BJ (cell line): ENCODE measurements at regions not wholly inside any gene's neighbourhood (a gene's known extent, or its start where the extent isn't known, plus 50 kb on each side); places are given as distances from the start of the nearest gene placed in this dataset.
"Not testable (repeated sequence)": the region's sequence is repeated elsewhere in the genome, so short reads cannot be mapped to it uniquely, and the experiment has no call there.

ENCODE experiments used
- CTCF ChIA-PET: fragments of 350-600 bp; formaldehyde crosslinking; extraction: SDS; loops from one replicate; lab custom pipeline; 2021; ENCODE audit warnings: antibody characterized with exemption, inconsistent platforms; lab: Yijun Ruan, JAX
- POLR2A ChIA-PET: fragments of 300-600 bp; sonication (Branson Sonifier 250); formaldehyde crosslinking; extraction: SDS; loops from one replicate; lab custom pipeline; 2021; ENCODE audit warnings: antibody characterized with exemption; lab: Charles Lee
- DNase-seq: peaks from one replicate; pipeline ENCODE4 v3.0.0-alpha.2; 2011; ENCODE audit warnings: low read depth
- H3K27me3 ChIP-seq: 2 replicates; pipeline ENCODE4 v1.6.0; 2011; ENCODE audit warnings: low read length; ENCODE audit not compliant: control insufficient read depth, insufficient read depth
- H3K36me3 ChIP-seq: 2 replicates; pipeline ENCODE4 v1.5.1; 2011; ENCODE audit warnings: low read length; ENCODE audit not compliant: control insufficient read depth, insufficient read depth
- H3K4me3 ChIP-seq: 2 replicates; pipeline ENCODE4 v1.5.1; 2011; ENCODE audit warnings: low read depth, mild to moderate bottlenecking, control low read depth, low read length
- TF ChIP-seq, protein P1 (sequence below): IDR thresholded peaks from 2 replicates; pipeline ENCODE4 v1.5.1; 2011; ENCODE audit warnings: low read depth, mild to moderate bottlenecking, control low read depth, inconsistent platforms, low read length, moderate library complexity; ENCODE audit not compliant: insufficient read depth

DNA sequence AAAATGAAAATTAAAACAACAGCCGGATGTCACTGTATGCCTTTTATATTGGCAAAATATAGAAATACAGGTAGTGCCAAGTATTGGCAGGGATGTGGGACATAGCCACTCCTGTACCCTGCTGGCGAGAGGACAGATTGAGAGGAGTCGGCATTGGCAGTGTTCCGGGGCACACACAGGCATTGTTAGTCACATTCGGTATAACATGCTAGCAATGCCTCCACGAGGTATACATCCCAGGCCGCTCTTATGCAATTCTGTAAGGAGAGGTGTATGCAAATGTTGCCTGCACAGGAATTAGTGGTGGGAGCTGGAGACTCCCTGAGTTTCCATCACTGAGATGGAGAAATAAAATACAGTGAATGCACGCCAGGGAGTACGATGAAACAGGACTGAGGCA, 99.4 kb upstream of the DLG1 start:
- ChIA-PET CTCF (interaction anchor here (1.2 to 1.3 kb wide), 2 partner anchors 20 to 112 kb away, joined by 3 to 4 read pairs; no protein-coding TSS in a partner anchor), POLR2A (no interaction called here)
- Histone ChIP-seq H3K36me3 (no peaks in the 10 kb centered on the region), H3K4me3 (no peak overlapping the region), H3K27me3 (peaks cover 11% of the 10 kb centered on the region)
- no peak for DNase-seq
- TF ChIP-seq, protein P1, sequence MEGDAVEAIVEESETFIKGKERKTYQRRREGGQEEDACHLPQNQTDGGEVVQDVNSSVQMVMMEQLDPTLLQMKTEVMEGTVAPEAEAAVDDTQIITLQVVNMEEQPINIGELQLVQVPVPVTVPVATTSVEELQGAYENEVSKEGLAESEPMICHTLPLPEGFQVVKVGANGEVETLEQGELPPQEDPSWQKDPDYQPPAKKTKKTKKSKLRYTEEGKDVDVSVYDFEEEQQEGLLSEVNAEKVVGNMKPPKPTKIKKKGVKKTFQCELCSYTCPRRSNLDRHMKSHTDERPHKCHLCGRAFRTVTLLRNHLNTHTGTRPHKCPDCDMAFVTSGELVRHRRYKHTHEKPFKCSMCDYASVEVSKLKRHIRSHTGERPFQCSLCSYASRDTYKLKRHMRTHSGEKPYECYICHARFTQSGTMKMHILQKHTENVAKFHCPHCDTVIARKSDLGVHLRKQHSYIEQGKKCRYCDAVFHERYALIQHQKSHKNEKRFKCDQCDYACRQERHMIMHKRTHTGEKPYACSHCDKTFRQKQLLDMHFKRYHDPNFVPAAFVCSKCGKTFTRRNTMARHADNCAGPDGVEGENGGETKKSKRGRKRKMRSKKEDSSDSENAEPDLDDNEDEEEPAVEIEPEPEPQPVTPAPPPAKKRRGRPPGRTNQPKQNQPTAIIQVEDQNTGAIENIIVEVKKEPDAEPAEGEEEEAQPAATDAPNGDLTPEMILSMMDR = no peak

DNA sequence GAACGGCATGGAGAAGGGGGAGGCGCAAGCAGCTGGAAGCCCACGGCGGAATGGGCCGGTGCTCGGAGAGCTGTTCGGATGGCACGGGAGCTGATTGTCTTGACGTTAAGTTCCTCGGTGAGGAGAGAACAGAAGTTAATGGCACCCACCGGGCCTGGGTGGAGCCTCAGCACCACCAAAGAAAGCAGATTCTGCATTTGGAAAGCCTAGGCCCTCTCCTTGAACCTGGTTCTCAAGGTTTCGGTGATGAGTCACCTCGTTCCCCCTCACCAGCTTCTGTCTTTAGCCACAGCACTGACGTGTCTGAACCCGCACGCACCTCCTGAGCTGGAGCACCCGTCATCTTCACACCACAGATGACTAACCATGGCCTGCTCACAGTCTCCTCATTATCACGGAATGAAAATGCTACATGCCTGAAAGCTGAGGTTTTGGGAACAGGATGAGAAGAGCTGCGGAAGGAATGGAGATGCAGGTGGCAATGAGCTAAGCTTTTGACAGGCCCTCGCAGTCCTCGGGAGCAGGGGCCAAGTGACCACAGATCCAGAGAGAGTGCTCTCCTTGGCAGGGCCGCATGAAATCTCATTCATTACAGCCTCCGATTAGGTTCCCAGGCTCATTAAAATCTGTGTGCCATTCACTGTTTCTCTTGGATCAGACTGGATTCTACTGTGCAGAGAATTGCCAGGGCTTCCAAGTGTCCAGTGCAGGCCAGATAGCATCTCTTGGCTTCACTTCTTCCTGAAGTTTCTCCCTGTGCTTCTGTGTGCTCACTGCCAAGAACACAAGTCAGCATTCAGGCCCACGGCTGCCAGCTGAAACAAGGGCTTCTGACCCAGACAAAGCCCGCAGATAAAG, 96.3 kb upstream of the DLG1 start:
- ChIA-PET POLR2A (no interaction called here), CTCF (interaction anchor here (1.1 to 1.7 kb wide), 4 partner anchors 14 to 138 kb away, joined by 3 to 4 read pairs (median 4); no protein-coding TSS in a partner anchor)
- DNase-seq = peak; percentile 82
- Histone ChIP-seq H3K27me3 (peaks cover 17% of the 10 kb centered on the region), H3K36me3 (no peaks in the 10 kb centered on the region), H3K4me3 (no peak overlapping the region)
- TF ChIP-seq, protein P1 = no peak

DNA sequence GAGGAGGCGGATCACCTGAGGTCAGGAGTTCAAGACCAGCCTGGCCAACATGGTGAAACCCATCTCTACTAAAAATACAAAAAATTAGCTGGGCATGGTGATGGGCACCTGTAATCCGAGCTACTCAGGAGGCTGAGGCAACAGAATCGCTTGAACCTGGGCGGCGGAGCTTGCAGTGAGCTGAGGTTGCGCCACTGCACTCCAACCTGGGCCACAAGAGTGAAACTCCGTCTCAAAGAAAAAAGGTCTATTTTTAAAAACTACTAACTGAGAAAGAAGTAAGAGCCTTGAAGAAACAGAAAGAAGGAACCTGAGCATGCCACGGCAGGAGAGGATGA, 95.7 kb upstream of the DLG1 start:
- H3K4me3 ChIP-seq, POLR2A ChIA-PET: not testable (repeated sequence)

DNA sequence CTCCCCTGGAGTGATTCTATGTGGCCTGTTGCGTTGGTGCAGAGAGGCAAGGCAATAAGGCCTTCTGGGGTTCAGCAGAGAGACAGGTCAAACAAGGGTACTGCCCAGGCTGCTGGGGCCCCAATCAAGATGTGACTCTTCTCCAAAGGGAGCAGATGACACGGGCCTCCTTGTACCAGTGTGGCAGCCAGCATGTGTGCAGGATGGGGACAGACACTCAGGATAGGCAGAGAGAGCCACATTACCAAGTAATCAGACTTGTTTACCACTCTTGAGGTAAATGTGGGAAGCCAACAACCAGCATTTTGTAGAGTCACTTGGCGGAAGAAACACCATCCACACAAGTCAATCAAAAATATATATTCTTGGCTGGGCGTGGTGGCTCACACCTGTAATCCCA, 95.3 kb upstream of the DLG1 start:
- no peaks in the 10 kb centered on the region for H3K36me3 ChIP-seq
- ChIA-PET CTCF (interaction anchor here (1.1 to 1.2 kb wide), 3 partner anchors 13 to 80 kb away, joined by 3 to 4 read pairs (median 3); no protein-coding TSS in a partner anchor), POLR2A (no interaction called here)
- no peak overlapping the region for H3K4me3 ChIP-seq
- peaks cover 16% of the 10 kb centered on the region for H3K27me3 ChIP-seq
- TF ChIP-seq, protein P1 = no peak
- DNase-seq = no peak

More for the DNA sequence above, 95.7 kb upstream of the DLG1 start:
- H3K27me3 ChIP-seq = peaks cover 16% of the 10 kb centered on the region
- not testable (repeated sequence) for H3K36me3 ChIP-seq, DNase-seq
- CTCF ChIA-PET = interaction anchor here (1.1 to 1.4 kb wide), 4 partner anchors 14 to 79 kb away, joined by 3 to 4 read pairs (median 4); no protein-coding TSS in a partner anchor

DNA sequence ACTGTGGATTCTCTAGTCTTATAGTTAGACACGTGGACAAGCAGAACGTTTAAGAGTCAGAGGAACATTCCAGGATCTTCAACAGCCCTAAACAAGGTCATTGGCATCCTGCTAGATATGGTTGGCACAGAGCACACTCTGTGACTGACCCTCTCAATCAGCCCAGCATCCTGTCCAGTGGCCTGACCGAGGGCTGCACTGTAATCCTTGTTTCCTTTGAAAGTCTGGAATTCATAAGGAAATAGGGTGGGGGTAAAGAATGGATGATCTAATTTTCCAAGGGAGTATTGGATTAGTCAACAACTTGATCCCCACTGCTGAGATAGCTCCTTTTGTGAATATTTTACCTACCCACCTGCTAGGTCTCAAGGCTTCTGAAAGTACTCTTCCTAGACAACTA, 94.5 kb upstream of the DLG1 start:
- Histone ChIP-seq H3K36me3 (no peaks in the 10 kb centered on the region), H3K27me3 (peaks cover 15% of the 10 kb centered on the region), H3K4me3 (no peak overlapping the region)
- DNase-seq = no peak
- ChIA-PET CTCF (interaction anchor here (1.2 to 1.4 kb wide), 2 partner anchors 10 to 31 kb away, joined by 3 to 5 read pairs; no protein-coding TSS in a partner anchor), POLR2A (no interaction called here)
- TF ChIP-seq, protein P1 = no peak
